HG03108 (cell line): ENCODE measurements at regions not wholly inside any gene's neighbourhood (a gene's known extent, or its start where the extent isn't known, plus 50 kb on each side); places are given as distances from the start of the nearest gene placed in this dataset.
"Not testable (repeated sequence)": the region's sequence is repeated elsewhere in the genome, so short reads cannot be mapped to it uniquely, and the experiment has no call there.

ENCODE experiments used
- ATAC-seq: cut with Tn5 transposase; IDR thresholded peaks from one replicate; pipeline ENCODE4 v1.9.1; 2021; ENCODE audit warnings: moderate library complexity; ENCODE audit not compliant: unreplicated experiment

DNA sequence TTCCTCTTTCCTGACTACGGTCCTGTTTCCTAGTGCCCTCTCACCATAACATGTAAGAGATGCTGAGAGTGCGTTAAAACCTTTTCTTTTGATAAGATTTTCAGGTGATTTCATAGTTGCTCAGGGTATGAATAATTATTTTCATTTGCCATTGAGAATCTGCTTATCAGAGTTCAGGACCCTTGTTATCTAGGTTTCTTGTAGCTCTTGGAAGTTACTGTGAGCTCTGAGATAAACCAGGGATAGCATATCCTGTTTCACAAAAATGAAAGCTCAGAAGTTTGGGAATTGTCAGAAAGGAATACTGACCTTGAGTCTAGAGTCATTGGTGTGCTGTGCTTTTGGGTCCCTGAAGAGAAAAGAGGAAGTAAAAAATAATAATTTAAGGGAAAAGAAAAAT lies 76.8 kb upstream of the PRKG1 start:
- no peak for ATAC-seq

DNA sequence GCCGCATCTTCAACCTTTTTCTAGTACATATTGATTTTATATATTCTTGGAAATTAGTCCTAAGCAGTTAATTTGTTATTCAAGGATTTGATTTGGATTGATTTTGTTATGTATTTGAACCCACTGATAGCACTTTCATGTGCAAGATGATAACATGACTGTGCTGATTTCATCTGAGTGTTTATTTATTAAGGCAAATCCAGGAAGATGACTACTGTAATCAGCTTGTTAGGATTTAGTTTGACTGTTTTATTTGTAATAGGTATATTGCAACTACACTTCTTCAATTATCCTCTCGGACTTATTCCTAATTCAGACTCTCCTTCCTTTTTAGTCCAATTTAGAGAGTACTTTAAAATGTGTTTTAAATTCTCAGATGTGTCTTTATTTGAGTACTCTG lies 75.1 kb upstream of the PRKG1 start:
- no peak for ATAC-seq

DNA sequence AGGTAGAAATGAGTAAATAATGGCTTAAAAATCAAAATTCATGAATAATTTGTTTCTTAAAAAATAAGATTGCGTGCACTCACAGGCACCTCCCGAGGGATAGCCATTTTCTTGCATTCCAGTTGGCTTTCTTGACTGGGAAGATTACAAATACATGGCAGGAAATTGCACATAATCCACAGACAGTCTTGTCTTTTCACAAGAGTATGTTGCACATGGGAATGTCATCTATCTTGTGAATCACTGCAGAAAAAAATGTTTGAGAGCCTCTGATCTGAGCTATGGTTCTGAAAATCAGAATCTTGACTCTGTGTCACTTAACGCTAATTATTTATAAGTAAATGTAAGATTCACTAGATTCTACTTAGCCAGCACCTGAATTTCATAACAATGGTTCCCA lies 74.1 kb upstream of the PRKG1 start:
- ATAC-seq = no peak

DNA sequence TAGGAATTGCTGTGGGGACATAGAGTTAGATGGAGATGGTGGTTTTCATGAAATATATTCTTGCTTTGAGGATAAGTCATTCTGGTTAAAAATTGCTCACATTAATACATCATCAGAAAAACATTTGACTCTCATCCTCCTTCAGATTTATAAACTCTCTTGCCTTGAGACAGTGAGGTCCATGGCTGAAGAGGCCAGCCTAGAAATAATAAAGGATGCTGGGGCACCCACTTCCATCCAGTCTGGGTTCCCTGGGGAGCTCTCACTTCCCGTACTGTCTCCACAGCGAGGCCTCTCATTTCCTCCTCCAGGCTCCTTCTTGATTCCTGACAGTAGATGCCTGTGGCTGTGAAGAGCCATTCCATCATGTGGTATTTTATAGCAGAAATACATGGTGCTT lies 73.3 kb upstream of the PRKG1 start:
- ATAC-seq = no peak

DNA sequence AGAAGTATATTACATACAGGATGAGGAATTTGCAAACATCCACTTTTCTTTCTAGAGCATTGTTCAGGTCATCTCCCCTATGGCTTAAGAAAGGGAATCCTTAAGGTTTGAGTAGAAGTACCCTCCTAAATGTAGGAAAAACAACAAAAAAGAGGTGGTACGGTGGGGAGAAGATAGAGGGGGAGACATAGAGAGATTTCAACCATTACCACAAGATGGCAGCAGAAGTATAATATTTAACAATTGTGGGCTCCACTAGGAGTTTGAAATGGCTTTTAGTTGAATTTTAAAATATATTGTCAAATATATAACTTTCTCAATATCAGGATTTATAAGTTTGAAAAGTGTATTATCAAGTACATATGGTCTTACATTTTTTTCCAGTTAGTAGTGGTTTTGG lies 72.7 kb upstream of the PRKG1 start:
- peak; percentile 54 for ATAC-seq

DNA sequence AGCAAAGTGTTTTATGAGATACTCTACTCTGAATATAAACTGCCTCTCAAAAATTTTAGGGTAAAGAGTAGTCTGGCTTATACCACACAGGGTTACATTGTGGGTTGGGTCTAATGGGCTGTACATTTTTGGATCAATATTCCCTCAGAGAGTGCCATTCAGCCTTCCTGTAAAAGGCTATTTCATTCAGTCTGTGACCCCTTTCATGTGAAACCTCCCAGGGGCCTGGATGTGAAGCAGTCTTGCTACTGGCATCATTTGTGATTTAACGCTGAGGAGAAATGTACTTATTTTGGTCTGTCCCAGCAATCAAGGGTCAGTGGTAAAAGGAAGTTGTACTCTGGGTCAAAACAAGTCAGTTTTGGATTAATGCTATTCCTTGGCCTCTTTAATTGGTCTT lies 71.8 kb upstream of the PRKG1 start:
- no peak for ATAC-seq

DNA sequence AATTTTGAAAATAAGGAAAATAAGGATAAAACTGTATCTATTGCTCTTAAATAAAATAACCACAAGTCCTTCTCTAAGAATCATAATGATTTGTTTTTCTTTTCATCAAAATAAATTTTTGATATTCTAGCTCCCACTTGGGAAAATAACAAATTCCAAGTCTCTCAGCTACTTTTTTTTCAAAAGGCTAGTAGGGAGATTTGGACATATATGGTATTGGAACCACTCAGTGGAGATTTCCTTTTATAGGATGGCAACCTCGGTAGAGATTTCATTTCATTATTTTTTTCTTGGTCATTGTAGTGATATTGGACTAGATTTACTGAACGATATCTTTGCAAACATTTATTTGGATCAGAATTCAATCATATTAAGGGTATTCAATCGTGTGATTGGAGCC lies 69.5 kb upstream of the PRKG1 start:
- ATAC-seq = no peak

DNA sequence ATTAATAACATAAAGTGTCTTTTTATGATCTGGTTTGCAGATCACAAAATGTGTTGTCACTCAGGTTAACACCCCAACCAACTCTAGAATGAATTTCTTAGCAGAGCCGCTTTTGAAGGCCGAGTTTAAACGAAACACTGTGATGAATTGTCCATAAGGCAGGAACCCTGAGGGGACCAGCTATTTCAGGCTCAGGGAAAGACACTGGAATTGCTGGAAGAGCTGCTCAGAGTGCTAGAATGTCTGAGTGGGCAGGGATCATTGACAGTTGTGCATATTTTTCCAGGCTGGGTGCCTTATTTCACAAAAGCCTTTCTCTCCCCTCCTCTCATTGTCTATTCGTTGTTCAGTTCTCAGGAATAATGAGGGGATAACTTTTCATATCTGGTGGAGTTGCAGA lies 68.7 kb upstream of the PRKG1 start:
- no peak for ATAC-seq

DNA sequence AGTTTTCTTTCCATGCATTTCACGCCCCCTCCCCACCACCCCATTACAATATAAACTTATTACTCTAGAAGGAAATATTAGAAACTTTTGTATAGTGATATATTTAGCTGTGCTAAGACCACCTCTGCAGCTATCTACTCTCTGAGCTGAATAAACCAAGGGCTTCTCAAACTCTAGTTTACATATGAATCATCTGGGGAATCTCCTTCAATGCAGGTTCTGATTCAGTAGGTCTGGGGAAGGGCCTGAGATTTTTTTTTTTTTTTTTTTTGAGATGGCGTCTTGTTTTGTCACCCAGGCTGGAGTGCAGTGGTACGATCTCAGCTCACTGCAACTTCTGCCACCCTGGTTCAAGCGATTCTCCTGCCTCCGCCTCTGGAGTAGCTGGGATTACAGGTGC lies 67.6 kb upstream of the PRKG1 start:
- ATAC-seq = no peak

DNA sequence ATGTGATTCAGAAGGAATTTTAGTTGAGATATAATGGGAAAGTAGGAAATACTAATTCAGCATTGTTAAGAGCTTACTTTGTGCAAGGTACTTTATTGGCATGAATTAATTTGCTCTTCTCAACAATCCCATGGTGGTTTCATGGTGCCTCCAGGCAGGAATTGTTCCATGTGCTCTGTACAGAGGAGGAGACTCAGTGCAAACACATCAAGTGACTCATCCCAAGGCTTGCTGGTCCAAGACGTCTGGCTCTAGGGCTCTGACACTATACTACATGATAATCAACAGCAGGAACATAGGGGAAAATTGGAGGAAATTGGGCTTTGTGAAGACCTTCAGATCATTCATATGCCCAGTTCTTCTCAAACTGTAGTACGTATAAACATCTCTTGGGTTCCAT lies 66.5 kb upstream of the PRKG1 start:
- no peak for ATAC-seq

DNA sequence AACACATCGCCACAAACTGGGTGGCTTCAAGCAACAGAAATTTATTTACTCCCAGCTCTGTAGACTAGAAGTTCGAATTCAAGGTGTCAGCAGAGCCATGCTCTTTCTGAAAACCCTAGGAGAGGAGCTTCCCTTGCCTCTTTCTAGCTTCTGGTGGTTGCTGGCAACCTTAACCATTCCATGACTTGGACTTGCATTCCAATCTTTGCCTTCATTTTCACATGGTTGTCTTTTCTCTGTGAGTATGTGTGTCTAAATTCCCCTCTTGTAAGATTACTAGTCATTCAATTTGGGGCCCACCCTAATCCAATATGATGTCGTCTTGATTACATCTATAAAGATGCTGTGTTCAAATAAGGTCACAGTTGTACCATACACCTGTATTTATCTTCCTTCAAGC lies 65.9 kb upstream of the PRKG1 start:
- no peak for ATAC-seq

DNA sequence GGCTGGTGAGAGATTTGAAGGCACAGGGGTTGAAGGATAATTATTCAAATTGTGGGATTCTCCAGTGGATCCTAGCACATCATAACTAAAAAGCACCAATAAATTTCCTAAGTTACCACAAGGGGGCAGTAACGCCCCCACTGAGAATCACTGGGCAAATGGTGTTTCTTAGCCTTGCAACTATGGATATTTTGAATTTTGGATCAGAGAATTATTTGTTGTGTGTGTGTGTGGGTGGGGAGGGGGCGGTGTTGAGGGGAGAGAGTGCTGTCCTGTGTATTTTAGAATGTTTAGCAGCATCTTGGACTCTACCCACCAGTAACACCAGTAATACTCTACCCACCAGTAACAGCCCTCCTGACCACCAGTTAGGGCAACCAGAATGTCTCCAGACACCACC lies 63.3 kb upstream of the PRKG1 start:
- ATAC-seq = no peak

DNA sequence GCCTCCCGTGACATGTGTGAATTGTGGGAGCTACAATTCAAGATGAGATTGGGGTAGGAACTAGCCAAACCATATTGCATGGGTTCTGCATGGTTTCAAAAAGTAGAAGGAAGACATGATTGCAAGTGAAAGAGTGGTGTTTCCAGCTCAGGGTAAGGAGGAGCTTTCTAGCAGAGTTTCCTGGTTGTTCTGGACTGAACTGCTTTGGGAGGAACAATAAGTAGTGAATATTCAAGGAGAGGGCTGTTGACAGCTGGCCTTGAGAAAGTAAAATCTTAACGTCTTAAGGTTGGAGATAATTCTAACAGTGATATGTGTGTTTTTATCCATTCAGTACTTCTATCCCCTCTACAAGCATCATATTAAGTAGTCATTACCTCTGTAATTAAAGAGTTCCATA lies 62.2 kb upstream of the PRKG1 start:
- no peak for ATAC-seq

DNA sequence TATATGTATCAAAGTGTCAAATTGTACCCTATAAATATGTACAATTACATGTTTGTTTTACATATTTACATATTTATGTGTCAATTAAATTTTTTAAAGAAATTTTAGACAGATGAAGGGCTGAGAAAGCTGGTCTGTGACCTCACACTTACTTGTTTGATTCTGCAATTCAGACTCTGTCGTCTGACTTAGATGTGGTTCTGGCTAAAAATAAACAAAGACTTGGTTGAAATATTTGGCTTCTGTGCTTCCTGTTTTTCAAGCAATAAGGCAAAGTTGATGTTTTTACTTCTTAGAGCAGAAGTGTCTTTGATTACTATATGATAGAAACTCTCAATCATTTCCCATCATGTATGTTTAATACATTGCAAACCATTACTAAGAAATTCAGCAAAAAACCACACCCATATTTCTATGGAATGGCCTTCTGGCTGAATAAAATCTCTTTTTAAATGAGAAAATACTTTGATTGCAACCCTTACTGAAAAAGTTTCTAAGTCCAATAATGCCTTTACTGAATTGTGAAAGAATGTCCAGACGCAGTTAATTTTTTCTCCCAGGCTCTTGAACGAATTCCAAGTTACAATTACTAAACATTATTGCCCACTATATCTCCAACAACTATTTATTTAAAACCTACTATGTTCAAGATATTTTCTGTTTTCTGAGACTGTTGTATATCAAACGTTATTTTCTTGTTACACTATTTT lies 59.5 kb upstream of the PRKG1 start:
- ATAC-seq = no peak

DNA sequence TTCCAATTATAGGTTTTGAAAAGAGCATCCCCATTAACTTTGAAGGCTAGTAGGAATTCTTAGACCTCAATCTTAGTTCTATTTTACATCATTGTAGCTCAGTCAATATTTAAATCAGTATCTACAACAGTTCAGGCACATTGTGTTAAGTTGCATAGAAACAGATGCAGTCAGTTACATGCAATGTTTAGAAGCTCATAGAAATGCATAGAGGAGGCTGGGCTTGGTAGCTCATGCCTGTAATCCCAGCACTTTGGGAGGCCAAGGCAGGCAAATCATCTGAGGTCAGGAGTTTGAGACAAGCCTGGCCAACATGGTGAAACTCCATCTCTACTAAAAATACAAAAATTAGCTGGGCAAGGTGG lies 58.9 kb upstream of the PRKG1 start:
- not testable (repeated sequence) for ATAC-seq

DNA sequence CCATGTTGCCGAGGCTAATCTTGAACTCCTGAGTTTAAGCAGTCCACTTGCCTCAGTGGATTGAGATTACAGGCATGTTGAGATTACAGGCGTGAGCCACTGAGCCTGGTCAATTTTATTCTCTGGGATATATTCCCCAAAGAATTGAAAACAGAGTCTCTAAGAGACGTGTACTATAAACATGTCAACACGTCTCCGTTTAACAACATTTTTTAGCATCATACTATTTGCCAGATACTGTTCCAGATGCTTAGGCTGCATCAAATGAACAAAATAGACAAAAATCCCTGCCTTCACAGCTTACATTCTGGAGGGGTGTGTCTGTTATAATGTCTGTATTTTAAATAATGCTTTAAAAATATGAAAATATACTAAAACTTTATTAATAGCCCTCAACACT lies 54.1 kb upstream of the PRKG1 start:
- no peak for ATAC-seq

DNA sequence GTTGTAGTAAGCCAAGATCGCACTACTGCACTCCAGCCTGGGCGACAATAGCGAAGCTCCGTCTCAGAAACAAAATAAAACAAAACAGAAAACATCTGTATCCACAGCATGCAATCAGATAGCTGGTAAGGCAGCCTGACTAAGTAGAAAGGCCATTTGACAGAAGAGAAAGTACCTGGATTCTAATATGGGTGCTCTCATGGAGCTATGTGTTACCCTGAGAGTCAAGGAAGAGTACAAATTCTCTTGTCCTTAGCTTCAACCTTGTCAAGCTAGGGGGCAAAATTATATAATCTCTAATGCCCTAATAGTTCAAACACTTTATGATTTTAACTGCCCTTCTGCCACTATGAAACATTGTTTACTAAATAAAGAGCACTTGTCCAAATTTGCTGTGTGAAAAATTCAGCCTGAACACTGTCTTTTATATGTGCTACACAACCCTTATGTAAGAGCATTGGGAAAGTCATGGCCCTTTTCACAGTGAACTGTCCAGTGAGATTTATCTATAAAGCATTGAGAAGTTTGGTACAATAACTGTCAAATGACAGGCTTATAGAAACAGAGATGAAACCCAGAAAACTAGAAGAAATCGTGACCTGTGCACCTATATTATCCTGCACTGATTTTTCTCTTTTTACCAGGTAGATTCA lies 51.2 kb upstream of the PRKG1 start:
- no peak for ATAC-seq

DNA sequence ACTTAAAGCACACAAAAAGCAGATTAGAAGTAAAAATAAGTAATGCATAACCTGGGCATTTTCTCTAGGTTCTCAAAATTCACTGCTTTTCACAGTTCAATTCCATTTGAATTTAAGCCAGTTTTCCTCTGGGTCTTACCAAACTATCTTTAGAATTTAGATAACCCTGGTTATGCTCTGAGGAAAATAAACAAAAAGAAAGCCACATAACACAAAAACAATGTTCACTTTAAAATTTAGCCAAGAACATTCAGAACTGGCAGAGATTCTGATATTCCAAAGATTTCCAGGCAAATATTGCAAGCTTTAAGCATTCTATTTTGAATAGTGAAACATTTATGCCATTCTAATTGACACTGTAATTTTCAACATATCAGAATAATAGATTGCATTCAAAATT lies 50.7 kb upstream of the PRKG1 start:
- no peak for ATAC-seq
